AG09309 (cell line): ENCODE measurements at regions not wholly inside any gene's neighbourhood (a gene's known extent, or its start where the extent isn't known, plus 50 kb on each side); places are given as distances from the start of the nearest gene placed in this dataset.

Experiments used
- DNase-seq: peaks from one replicate; pipeline ENCODE4 v3.0.0-alpha.2; 2010; ENCODE audit warnings: low read depth
- H3K4me3 ChIP-seq: 2 replicates; pipeline ENCODE4 v1.5.1; 2011; ENCODE audit warnings: mild to moderate bottlenecking, low read depth, low read length, moderate library complexity; ENCODE audit not compliant: control insufficient read depth
- CTCF ChIP-seq: IDR thresholded peaks from 2 replicates; pipeline ENCODE4 v1.5.1; 2011; ENCODE audit warnings: mild to moderate bottlenecking, low read depth, low read length, inconsistent platforms; ENCODE audit not compliant: insufficient read depth, control insufficient read depth; ENCODE audit errors: missing control alignments

GRCh38 chr2:76455910-76456309, 745.2 kb upstream of the GCFC2 start:
- H3K4me3 ChIP-seq: no peak overlapping the region
- no peak for DNase-seq
- no peak for TF ChIP-seq CTCF

GRCh38 chr2:76450024-76450475, 739.3 kb upstream of the GCFC2 start:
- no peak for DNase-seq
- no peak for TF ChIP-seq CTCF
- no peak overlapping the region for H3K4me3 ChIP-seq

GRCh38 chr2:76448956-76449355, 738.2 kb upstream of the GCFC2 start:
- no peak for DNase-seq
- TF ChIP-seq CTCF: no peak
- H3K4me3 ChIP-seq: no peak overlapping the region

GRCh38 chr2:76447294-76447693, 736.6 kb upstream of the GCFC2 start:
- no peak for DNase-seq
- no peak overlapping the region for H3K4me3 ChIP-seq
- TF ChIP-seq CTCF: no peak

- no peak for DNase-seq
- no peak for TF ChIP-seq CTCF
- no peak overlapping the region for H3K4me3 ChIP-seq
Measured at GRCh38 chr2:76446872-76447271, 736.2 kb upstream of the GCFC2 start.

GRCh38 chr2:76445880-76446279, 735.2 kb upstream of the GCFC2 start:
- no peak for DNase-seq
- no peak overlapping the region for H3K4me3 ChIP-seq
- TF ChIP-seq CTCF: no peak

- DNase-seq: no peak
- H3K4me3 ChIP-seq: no peak overlapping the region
- TF ChIP-seq CTCF: no peak
Measured at GRCh38 chr2:76444732-76445131, 734.0 kb upstream of the GCFC2 start.
